ENCODE measurements at regions not wholly inside any gene's neighbourhood (a gene's known extent, or its start where the extent isn't known, plus 50 kb on each side); places are given as distances from the start of the nearest gene placed in this dataset.

- no peak for DNase-seq (ENCODE audit: low read depth)
These were observed 131.6 kb upstream of the LRRC7 start for GRCh38 chr1:69436151-69436550.

- no peak for DNase-seq (ENCODE audit: low read depth)
These were observed 129.5 kb upstream of the LRRC7 start for GRCh38 chr1:69438056-69438795.

GRCh38 chr1:69441496-69441895 is 126.2 kb upstream of the LRRC7 start:
- DNase-seq (ENCODE audit: low read depth), result no peak

- no peak for DNase-seq (ENCODE audit: low read depth)
These were observed 116.5 kb upstream of the LRRC7 start for GRCh38 chr1:69451196-69451595.

GRCh38 chr1:69455718-69456117 is 112.0 kb upstream of the LRRC7 start:
- no peak for DNase-seq (ENCODE audit: low read depth)

- DNase-seq (ENCODE audit: low read depth), result no peak
These were observed 108.5 kb upstream of the LRRC7 start for GRCh38 chr1:69459244-69459643.

GRCh38 chr1:69475021-69475420 is 92.7 kb upstream of the LRRC7 start:
- DNase-seq (ENCODE audit: low read depth), result no peak

- no peak for DNase-seq (ENCODE audit: low read depth)
These were observed 88.0 kb upstream of the LRRC7 start for GRCh38 chr1:69479734-69480133.

- no peak for DNase-seq (ENCODE audit: low read depth)
These were observed 84.5 kb upstream of the LRRC7 start for GRCh38 chr1:69483246-69483645.

- DNase-seq (ENCODE audit: low read depth), result no peak
These were observed 82.1 kb upstream of the LRRC7 start for GRCh38 chr1:69485616-69486015.

- DNase-seq (ENCODE audit: low read depth), result no peak
These were observed 76.3 kb upstream of the LRRC7 start for GRCh38 chr1:69491416-69491815.

- no peak for DNase-seq (ENCODE audit: low read depth)
These were observed 75.4 kb upstream of the LRRC7 start for GRCh38 chr1:69492286-69492685.

- no peak for DNase-seq (ENCODE audit: low read depth)
These were observed 73.5 kb upstream of the LRRC7 start for GRCh38 chr1:69494221-69494620.

GRCh38 chr1:69497441-69498221 is 70.1 kb upstream of the LRRC7 start:
- DNase-seq (ENCODE audit: low read depth), result no peak

- no peak for DNase-seq (ENCODE audit: low read depth)
These were observed 69.0 kb upstream of the LRRC7 start for GRCh38 chr1:69498711-69499110.

GRCh38 chr1:69499203-69499803 is 68.4 kb upstream of the LRRC7 start:
- no peak for DNase-seq (ENCODE audit: low read depth)

- no peak for DNase-seq (ENCODE audit: low read depth)
These were observed 64.7 kb upstream of the LRRC7 start for GRCh38 chr1:69502991-69503390.

GRCh38 chr1:69504730-69505252 is 62.9 kb upstream of the LRRC7 start:
- DNase-seq (ENCODE audit: low read depth), result no peak

- no peak for DNase-seq (ENCODE audit: low read depth)
These were observed 61.4 kb upstream of the LRRC7 start for GRCh38 chr1:69506311-69506710.

- DNase-seq (ENCODE audit: low read depth), result no peak
These were observed 61.0 kb upstream of the LRRC7 start for GRCh38 chr1:69506721-69507120.

GRCh38 chr1:69510026-69510425 is 57.7 kb upstream of the LRRC7 start:
- DNase-seq (ENCODE audit: low read depth), result no peak

- peak; percentile 67 for DNase-seq (ENCODE audit: low read depth)
These were observed 56.1 kb upstream of the LRRC7 start for GRCh38 chr1:69511426-69512192.

Data from fibroblast of gingiva (primary cell).